ENCODE measurements at regions not wholly inside any gene's neighbourhood (a gene's known extent, or its start where the extent isn't known, plus 50 kb on each side); places are given as distances from the start of the nearest gene placed in this dataset.

GRCh38 chr16:18049547-18050133 lies 286.9 kb downstream of the NPIPA8 start:
- WGBS, 2 experiments (ENCODE audit: low coverage in 1 of 2, low lambda C conversion rate in 2 of 2, missing lambda C conversion rate in 2 of 2) = 32 to 39% methylated on average over 6 of the region's 6 CpGs

GRCh38 chr16:18048853-18049546 lies 287.5 kb downstream of the NPIPA8 start:
- Histone ChIP-seq H2AFZ (no peak overlapping the region), H4K20me1 (ENCODE audit: insufficient read depth) (no peaks in the 10 kb centered on the region), H3K36me3 (ENCODE audit: low read depth) (no peaks in the 10 kb centered on the region), H3K4me2 (ENCODE audit: unreplicated experiment) (no peak overlapping the region), H3K4me3 (no peak overlapping the region), H3K9me3 (ENCODE audit: low read depth) (no peaks in the 10 kb centered on the region), H3K9ac (no peak overlapping the region), H3K27me3 (replicated peaks; ENCODE audit: insufficient read depth) (no peaks in the 10 kb centered on the region), H3K4me1 (ENCODE audit: insufficient read depth) (no peaks in the 10 kb centered on the region), H3K27ac (no peak overlapping the region), H3K9me2 (ENCODE audit: insufficient read depth) (no peaks in the 10 kb centered on the region), H3F3A (ENCODE audit: insufficient read depth) (no peaks in the 10 kb centered on the region), H3K79me2 (ENCODE audit: insufficient read depth) (no peaks in the 10 kb centered on the region)
- in situ Hi-C loops (cut with MboI) = no loop called here
- DNase-seq = no peak
- TF ChIP-seq EZH2 (IDR thresholded peaks at IDR 0.05; ENCODE audit: insufficient read depth, poor library complexity, severe bottlenecking) (no peak), EZH2phosphoT487 (IDR thresholded peaks at IDR 0.05; ENCODE audit: insufficient read depth, low read depth) (no peak)
- WGBS, 2 experiments (ENCODE audit: low coverage in 1 of 2, low lambda C conversion rate in 2 of 2, missing lambda C conversion rate in 2 of 2) = 51 to 52% methylated on average over 4 of the region's 4 CpGs

More at GRCh38 chr16:18049547-18050133, 286.9 kb downstream of the NPIPA8 start:
- no peaks in the 10 kb centered on the region for H3K79me2 ChIP-seq (ENCODE audit: insufficient read depth)
- no peak overlapping the region for H3K27ac ChIP-seq
- no peaks in the 10 kb centered on the region for H3K9me2 ChIP-seq (ENCODE audit: insufficient read depth)
- H4K20me1 ChIP-seq (ENCODE audit: insufficient read depth) = no peaks in the 10 kb centered on the region
- no peaks in the 10 kb centered on the region for H3F3A ChIP-seq (ENCODE audit: insufficient read depth)
- H3K4me3 ChIP-seq = no peak overlapping the region
- TF ChIP-seq EZH2phosphoT487 (IDR thresholded peaks at IDR 0.05; ENCODE audit: insufficient read depth, low read depth) (no peak), EZH2 (IDR thresholded peaks at IDR 0.05; ENCODE audit: insufficient read depth, poor library complexity, severe bottlenecking) (no peak)
- no peak overlapping the region for H3K4me2 ChIP-seq (ENCODE audit: unreplicated experiment)
- no peak overlapping the region for H2AFZ ChIP-seq
- no peaks in the 10 kb centered on the region for H3K9me3 ChIP-seq (ENCODE audit: low read depth)
- no peaks in the 10 kb centered on the region for H3K27me3 ChIP-seq (replicated peaks; ENCODE audit: insufficient read depth)
- in situ Hi-C loops (cut with MboI) = no loop called here
- no peaks in the 10 kb centered on the region for H3K4me1 ChIP-seq (ENCODE audit: insufficient read depth)
- DNase-seq = no peak
- H3K36me3 ChIP-seq (ENCODE audit: low read depth) = no peaks in the 10 kb centered on the region
- H3K9ac ChIP-seq = no peak overlapping the region

GRCh38 chr16:18047761-18048160 lies 288.8 kb downstream of the NPIPA8 start:
- no peak overlapping the region for H2AFZ ChIP-seq
- no peaks in the 10 kb centered on the region for H3K9me2 ChIP-seq (ENCODE audit: insufficient read depth)
- no peaks in the 10 kb centered on the region for H3K79me2 ChIP-seq (ENCODE audit: insufficient read depth)
- H3K27me3 ChIP-seq (replicated peaks; ENCODE audit: insufficient read depth) = no peaks in the 10 kb centered on the region
- H3K4me2 ChIP-seq (ENCODE audit: unreplicated experiment) = no peak overlapping the region
- H3K36me3 ChIP-seq (ENCODE audit: low read depth) = no peaks in the 10 kb centered on the region
- no peak overlapping the region for H3K4me3 ChIP-seq
- WGBS, 2 experiments (ENCODE audit: low coverage in 1 of 2, low lambda C conversion rate in 2 of 2, missing lambda C conversion rate in 2 of 2) = 46 to 47% methylated on average over 6 of the region's 6 CpGs
- H4K20me1 ChIP-seq (ENCODE audit: insufficient read depth) = no peaks in the 10 kb centered on the region
- no peak overlapping the region for H3K9ac ChIP-seq
- H3F3A ChIP-seq (ENCODE audit: insufficient read depth) = no peaks in the 10 kb centered on the region
- H3K4me1 ChIP-seq (ENCODE audit: insufficient read depth) = no peaks in the 10 kb centered on the region
- H3K27ac ChIP-seq = no peak overlapping the region
- TF ChIP-seq EZH2phosphoT487 (IDR thresholded peaks at IDR 0.05; ENCODE audit: insufficient read depth, low read depth) = no peak
- no peak for TF ChIP-seq EZH2 (IDR thresholded peaks at IDR 0.05; ENCODE audit: insufficient read depth, poor library complexity, severe bottlenecking)
- H3K9me3 ChIP-seq (ENCODE audit: low read depth) = no peaks in the 10 kb centered on the region
- in situ Hi-C loops (cut with MboI) = no loop called here
- DNase-seq = no peak

- Histone ChIP-seq H3K4me3 (no peak overlapping the region), H3K4me1 (ENCODE audit: insufficient read depth) (no peaks in the 10 kb centered on the region), H4K20me1 (ENCODE audit: insufficient read depth) (no peaks in the 10 kb centered on the region), H3K4me2 (ENCODE audit: unreplicated experiment) (no peak overlapping the region), H3K9ac (no peak overlapping the region), H2AFZ (no peak overlapping the region), H3K79me2 (ENCODE audit: insufficient read depth) (no peaks in the 10 kb centered on the region), H3K9me3 (ENCODE audit: low read depth) (no peaks in the 10 kb centered on the region), H3K9me2 (ENCODE audit: insufficient read depth) (no peaks in the 10 kb centered on the region), H3K27me3 (replicated peaks; ENCODE audit: insufficient read depth) (no peaks in the 10 kb centered on the region), H3F3A (ENCODE audit: insufficient read depth) (no peaks in the 10 kb centered on the region), H3K27ac (no peak overlapping the region), H3K36me3 (ENCODE audit: low read depth) (no peaks in the 10 kb centered on the region)
- no peak for DNase-seq
- TF ChIP-seq EZH2 (IDR thresholded peaks at IDR 0.05; ENCODE audit: insufficient read depth, poor library complexity, severe bottlenecking) (no peak), EZH2phosphoT487 (IDR thresholded peaks at IDR 0.05; ENCODE audit: insufficient read depth, low read depth) (no peak)
- 18 to 30% methylated on average over 6 of the region's 6 CpGs for WGBS, 2 experiments (ENCODE audit: low coverage in 1 of 2, low lambda C conversion rate in 2 of 2, missing lambda C conversion rate in 2 of 2)
- in situ Hi-C loops (cut with MboI) = no loop called here
Observed at GRCh38 chr16:18045356-18045755, 291.2 kb downstream of the NPIPA8 start.
